Activated CD4-positive, alpha-beta T cell treated with anti-CD3 and anti-CD28 coated beads for 4 hours (primary cell): ENCODE measurements at regions not wholly inside any gene's neighbourhood (a gene's known extent, or its start where the extent isn't known, plus 50 kb on each side); places are given as distances from the start of the nearest gene placed in this dataset.

Source experiments
- DNase-seq, 2 donors: peaks; one replicate each; pipeline ENCODE4 v3.0.0-alpha.2; 2020

- no peak for DNase-seq
These were observed 166.9 kb upstream of the DIO3 start for GRCh38 chr14:101394374-101394773.

GRCh38 chr14:101395779-101396178 is 165.5 kb upstream of the DIO3 start:
- no peak for DNase-seq

- no peak for DNase-seq
These were observed 164.1 kb upstream of the DIO3 start for GRCh38 chr14:101397206-101397605.

- no peak for DNase-seq
These were observed 163.3 kb upstream of the DIO3 start for GRCh38 chr14:101398011-101398410.

- no peak for DNase-seq
These were observed 161.4 kb upstream of the DIO3 start for GRCh38 chr14:101399737-101400517.

GRCh38 chr14:101400830-101401229 is 160.5 kb upstream of the DIO3 start:
- no peak for DNase-seq

GRCh38 chr14:101402936-101403660 is 158.2 kb upstream of the DIO3 start:
- no peak for DNase-seq

GRCh38 chr14:101404426-101405170 is 156.7 kb upstream of the DIO3 start:
- no peak for DNase-seq

- DNase-seq = no peak
These were observed 156.0 kb upstream of the DIO3 start for GRCh38 chr14:101405171-101405883.

GRCh38 chr14:101406921-101407320 is 154.4 kb upstream of the DIO3 start:
- DNase-seq = no peak

- no peak for DNase-seq
These were observed 154.0 kb upstream of the DIO3 start for GRCh38 chr14:101407328-101407727.

GRCh38 chr14:101408077-101408831 is 153.0 kb upstream of the DIO3 start:
- DNase-seq = no peak

- DNase-seq = no peak
These were observed 152.2 kb upstream of the DIO3 start for GRCh38 chr14:101409006-101409543.

GRCh38 chr14:101410126-101410525 is 151.2 kb upstream of the DIO3 start:
- no peak for DNase-seq

GRCh38 chr14:101411151-101411550 is 150.1 kb upstream of the DIO3 start:
- no peak for DNase-seq

GRCh38 chr14:101411779-101412178 is 149.5 kb upstream of the DIO3 start:
- no peak for DNase-seq

- DNase-seq = no peak
These were observed 148.6 kb upstream of the DIO3 start for GRCh38 chr14:101412739-101413138.

- DNase-seq = no peak
These were observed 143.9 kb upstream of the DIO3 start for GRCh38 chr14:101417434-101417833.

GRCh38 chr14:101418601-101419000 is 142.7 kb upstream of the DIO3 start:
- DNase-seq = no peak

- DNase-seq = no peak
These were observed 134.8 kb upstream of the DIO3 start for GRCh38 chr14:101426466-101426865.

GRCh38 chr14:101428409-101428808 is 132.9 kb upstream of the DIO3 start:
- no peak for DNase-seq

GRCh38 chr14:101435546-101435945 is 125.7 kb upstream of the DIO3 start:
- no peak for DNase-seq
